Neural cell (in vitro differentiated cells): ENCODE measurements at regions not wholly inside any gene's neighbourhood (a gene's known extent, or its start where the extent isn't known, plus 50 kb on each side); places are given as distances from the start of the nearest gene placed in this dataset.

Experiments used
- H2AFZ ChIP-seq: fragments of 200-600, 300-800 bp; sonication (generic), shearing (Covaris generic); 2 replicates; pipeline ENCODE4 v1.6.0; 2014; ENCODE audit warnings: low read depth, mild to moderate bottlenecking, antibody characterized with exemption, low read length, moderate library complexity
- H3F3A ChIP-seq: fragments of 200-600 bp; shearing (Covaris generic); 2 replicates; pipeline ENCODE4 v1.6.1; 2016; ENCODE audit warnings: mild to moderate bottlenecking, moderate library complexity, mixed read lengths, antibody characterized with exemption, low read length; ENCODE audit not compliant: insufficient read depth, poor library complexity, severe bottlenecking
- H3K27ac ChIP-seq: fragments of 200-600, 300-800 bp; sonication (generic), shearing (Covaris generic); 2 replicates; pipeline ENCODE4 v1.5.1; 2014; ENCODE audit warnings: mild to moderate bottlenecking, low read length, moderate library complexity
- H3K27me3 ChIP-seq: fragments of 300-800, 200-600 bp; sonication (generic), shearing (Covaris generic); 2 replicates; pipeline ENCODE4 v1.6.0; 2014; ENCODE audit warnings: mild to moderate bottlenecking, low read depth, low read length, moderate library complexity; ENCODE audit not compliant: insufficient read depth
- H3K36me3 ChIP-seq: fragments of 300-800, 200-600 bp; sonication (generic), shearing (Covaris generic); 2 replicates; pipeline ENCODE4 v1.5.1; 2014; ENCODE audit warnings: mild to moderate bottlenecking, antibody characterized with exemption, low read length, moderate library complexity; ENCODE audit not compliant: insufficient read depth
- H3K4me2 ChIP-seq: fragments of 300-800, 200-600 bp; sonication (generic), shearing (Covaris generic); 2 replicates; pipeline ENCODE4 v1.6.0; 2014; ENCODE audit warnings: mild to moderate bottlenecking, low read length
- H3K4me3 ChIP-seq: fragments of 300-800, 200-600 bp; sonication (generic), shearing (Covaris generic); 2 replicates; pipeline ENCODE4 v1.5.1; 2014; ENCODE audit warnings: mild to moderate bottlenecking, low read length, moderate library complexity
- H3K79me2 ChIP-seq: fragments of 200-600 bp; shearing (Covaris generic); replicated peaks from 2 replicates; pipeline ENCODE4 v1.6.0; 2014; ENCODE audit warnings: mild to moderate bottlenecking, low read length, moderate library complexity; ENCODE audit not compliant: insufficient read depth
- H3K9ac ChIP-seq: fragments of 300-800, 200-600 bp; sonication (generic), shearing (Covaris generic); 2 replicates; pipeline ENCODE4 v1.6.1; 2016; ENCODE audit warnings: mild to moderate bottlenecking, low read length, mixed read lengths
- H3K9me2 ChIP-seq: fragments of 200-600 bp; shearing (Covaris generic); 2 replicates; pipeline ENCODE4 v1.6.1; 2016; ENCODE audit warnings: mild to moderate bottlenecking, low read length, mixed read lengths; ENCODE audit not compliant: insufficient read depth
- H3K9me3 ChIP-seq: fragments of 200-600, 300-800 bp; sonication (generic), shearing (Covaris generic); 2 replicates; pipeline ENCODE4 v1.6.1; 2016; ENCODE audit warnings: mild to moderate bottlenecking, mixed run types, low read length, moderate library complexity, mixed read lengths
- H4K20me1 ChIP-seq: fragments of 200-600 bp; shearing (Covaris generic); 2 replicates; pipeline ENCODE4 v1.6.1; 2016; ENCODE audit warnings: mild to moderate bottlenecking, mixed run types; ENCODE audit not compliant: insufficient read depth
- EP300 ChIP-seq: fragments of 450-650 bp; conservative IDR thresholded peaks from 2 replicates; pipeline ENCODE4 v1.6.1; 2014; ENCODE audit warnings: antibody characterized with exemption, mild to moderate bottlenecking, moderate library complexity; ENCODE audit not compliant: poor library complexity, severe bottlenecking
- EZH2 ChIP-seq: fragments of 200-600, 300-800 bp; shearing (Covaris generic), sonication (generic); IDR thresholded peaks from 2 replicates; pipeline ENCODE4 v1.6.1; 2014; ENCODE audit warnings: antibody characterized with exemption, low read length, borderline replicate concordance, mild to moderate bottlenecking; ENCODE audit not compliant: insufficient read depth, poor library complexity, severe bottlenecking
- MXI1 ChIP-seq: fragments of 450-650 bp; conservative IDR thresholded peaks from 2 replicates; pipeline ENCODE4 v1.6.1; 2014; ENCODE audit warnings: antibody characterized with exemption, mild to moderate bottlenecking; ENCODE audit not compliant: poor library complexity, severe bottlenecking
- POLR2AphosphoS5 ChIP-seq: IDR thresholded peaks from 2 replicates; pipeline ENCODE4 v1.6.1; 2012
- RAD21 ChIP-seq: fragments of 450-650 bp; conservative IDR thresholded peaks from 2 replicates; pipeline ENCODE4 v1.6.1; 2014; ENCODE audit warnings: antibody characterized with exemption, mild to moderate bottlenecking, moderate library complexity
- REST ChIP-seq: IDR thresholded peaks from 2 replicates; pipeline ENCODE4 v1.6.1; 2012; ENCODE audit warnings: borderline replicate concordance
- SMC3 ChIP-seq: fragments of 450-650 bp; conservative IDR thresholded peaks from 2 replicates; pipeline ENCODE4 v1.6.1; 2014; ENCODE audit warnings: antibody characterized with exemption, mild to moderate bottlenecking, moderate library complexity; ENCODE audit not compliant: poor library complexity
- TAF1 ChIP-seq: IDR thresholded peaks from 2 replicates; pipeline ENCODE4 v1.6.1; 2012; ENCODE audit warnings: low read depth
- TF ChIP-seq, protein P1 (sequence below): fragments of 450-650 bp; IDR thresholded peaks from 2 replicates; pipeline ENCODE4 v1.5.1; 2014; ENCODE audit warnings: antibody characterized with exemption, mild to moderate bottlenecking, moderate library complexity; ENCODE audit not compliant: poor library complexity, severe bottlenecking

- Histone ChIP-seq H3K27ac (no peak overlapping the region), H3F3A (no peaks in the 10 kb centered on the region), H3K4me2 (no peak overlapping the region), H3K4me3 (no peak overlapping the region), H3K79me2 (no peaks in the 10 kb centered on the region), H2AFZ (no peak overlapping the region), H3K36me3 (no peaks in the 10 kb centered on the region), H3K27me3 (no peaks in the 10 kb centered on the region), H3K9ac (no peak overlapping the region), H3K9me3 (no peaks in the 10 kb centered on the region), H3K9me2 (no peaks in the 10 kb centered on the region), H4K20me1 (no peaks in the 10 kb centered on the region)
- TF ChIP-seq, protein P1, sequence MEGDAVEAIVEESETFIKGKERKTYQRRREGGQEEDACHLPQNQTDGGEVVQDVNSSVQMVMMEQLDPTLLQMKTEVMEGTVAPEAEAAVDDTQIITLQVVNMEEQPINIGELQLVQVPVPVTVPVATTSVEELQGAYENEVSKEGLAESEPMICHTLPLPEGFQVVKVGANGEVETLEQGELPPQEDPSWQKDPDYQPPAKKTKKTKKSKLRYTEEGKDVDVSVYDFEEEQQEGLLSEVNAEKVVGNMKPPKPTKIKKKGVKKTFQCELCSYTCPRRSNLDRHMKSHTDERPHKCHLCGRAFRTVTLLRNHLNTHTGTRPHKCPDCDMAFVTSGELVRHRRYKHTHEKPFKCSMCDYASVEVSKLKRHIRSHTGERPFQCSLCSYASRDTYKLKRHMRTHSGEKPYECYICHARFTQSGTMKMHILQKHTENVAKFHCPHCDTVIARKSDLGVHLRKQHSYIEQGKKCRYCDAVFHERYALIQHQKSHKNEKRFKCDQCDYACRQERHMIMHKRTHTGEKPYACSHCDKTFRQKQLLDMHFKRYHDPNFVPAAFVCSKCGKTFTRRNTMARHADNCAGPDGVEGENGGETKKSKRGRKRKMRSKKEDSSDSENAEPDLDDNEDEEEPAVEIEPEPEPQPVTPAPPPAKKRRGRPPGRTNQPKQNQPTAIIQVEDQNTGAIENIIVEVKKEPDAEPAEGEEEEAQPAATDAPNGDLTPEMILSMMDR: no peak
- TF ChIP-seq RAD21 (no peak), EZH2 (no peak), REST (no peak), POLR2AphosphoS5 (no peak), SMC3 (no peak), TAF1 (no peak), EP300 (no peak), MXI1 (no peak)
These were observed 246.5 kb downstream of the FBXO15 start for GRCh38 chr18:73901151-73901550.

DNA sequence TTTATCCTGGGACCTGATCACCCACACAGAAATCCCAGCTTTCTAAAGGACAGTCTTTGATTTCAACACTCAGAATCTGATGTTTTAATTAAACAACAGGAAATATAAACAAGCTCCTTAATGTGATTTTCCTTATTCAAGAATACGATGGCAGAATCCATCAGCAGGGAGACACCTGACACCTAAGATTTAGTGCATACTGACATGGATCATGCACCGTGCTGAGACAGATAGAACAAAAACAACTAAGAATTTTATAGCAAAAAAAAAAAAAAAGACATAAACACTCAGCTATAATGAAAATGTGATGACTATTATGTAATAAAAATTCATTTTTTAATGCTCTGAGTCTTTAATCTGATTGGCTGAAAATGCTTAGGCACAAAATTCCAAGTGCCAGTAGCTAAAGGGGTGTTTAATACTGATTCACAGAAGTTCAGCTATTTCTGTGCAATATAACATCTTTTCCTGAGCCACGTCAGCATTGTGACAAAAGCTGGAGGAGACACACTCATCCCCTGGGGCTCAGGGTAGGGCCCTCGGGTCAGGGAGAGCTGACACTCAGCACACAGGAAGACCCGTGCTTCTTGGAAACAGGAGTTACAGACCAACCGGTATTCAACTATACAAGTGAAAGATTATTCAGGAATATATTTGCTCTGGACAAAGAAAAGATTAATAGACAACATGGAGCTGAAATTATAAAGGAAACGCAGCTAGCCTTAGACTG is 247.4 kb downstream of the FBXO15 start:
- Histone ChIP-seq H3K4me3 (no peak overlapping the region), H3K79me2 (no peaks in the 10 kb centered on the region), H4K20me1 (no peaks in the 10 kb centered on the region), H3K27ac (no peak overlapping the region), H3K9ac (no peak overlapping the region), H2AFZ (no peak overlapping the region), H3K9me2 (no peaks in the 10 kb centered on the region), H3K9me3 (no peaks in the 10 kb centered on the region), H3F3A (no peaks in the 10 kb centered on the region), H3K27me3 (no peaks in the 10 kb centered on the region), H3K4me2 (no peak overlapping the region), H3K36me3 (no peaks in the 10 kb centered on the region)
- TF ChIP-seq EP300 (peak; percentile 60), MXI1 (no peak), POLR2AphosphoS5 (peak; percentile 38)
